H1 (cell line): ENCODE measurements at regions not wholly inside any gene's neighbourhood (a gene's known extent, or its start where the extent isn't known, plus 50 kb on each side); places are given as distances from the start of the nearest gene placed in this dataset.

Experiments
- CTCF ChIA-PET: fragments of 300-600 bp; sonication (Branson Sonifier 250); formaldehyde crosslinking; loops from one replicate; lab custom pipeline; 2021; ENCODE audit not compliant: partially characterized antibody; lab: Charles Lee
- POLR2A ChIA-PET: fragments of 300-600 bp; sonication (Branson Sonifier 250); formaldehyde crosslinking; loops from one replicate; lab custom pipeline; 2021; ENCODE audit warnings: inconsistent platforms; ENCODE audit not compliant: partially characterized antibody; lab: Charles Lee
- DNase-seq, 2 experiments: peaks; one replicate each; pipeline versions ENCODE4 v3.0.0 to v3.0.0-alpha.2; 2010 to 2022; ENCODE audit warnings: low spot score in 2 of 2, low read depth in 1 of 2, mixed read lengths in 1 of 2
- FAIRE-seq: peaks from 2 replicates; lab custom pipeline; 2011; peaks lifted over from hg19 to GRCh38; lab: Jason Lieb, UNC
- H2AFZ ChIP-seq: 2 replicates; pipeline ENCODE4 v1.8.1; 2012; ENCODE audit warnings: low read length, inconsistent platforms
- H2AK5ac ChIP-seq: 2 replicates; pipeline ENCODE4 v1.6.1; 2013; ENCODE audit warnings: low read depth, low read length
- H2BK120ac ChIP-seq: replicated peaks from 2 replicates; pipeline ENCODE3; 2013; ENCODE audit warnings: low read depth, low read length, inconsistent platforms
- H2BK12ac ChIP-seq: 2 replicates; pipeline ENCODE4 v1.6.1; 2013; ENCODE audit warnings: low read depth, low read length
- H2BK15ac ChIP-seq: 2 replicates; pipeline ENCODE4 v1.6.1; 2013; ENCODE audit warnings: low read length
- H2BK20ac ChIP-seq: 2 replicates; pipeline ENCODE4 v1.6.1; 2013; ENCODE audit warnings: low read length
- H2BK5ac ChIP-seq: 2 replicates; pipeline ENCODE4 v1.6.1; 2013; ENCODE audit warnings: low read depth, low read length
- H3K14ac ChIP-seq: 2 replicates; pipeline ENCODE4 v1.6.1; 2013; ENCODE audit warnings: inconsistent platforms; ENCODE audit not compliant: insufficient read length
- H3K18ac ChIP-seq: 2 replicates; pipeline ENCODE4 v1.6.1; 2013; ENCODE audit warnings: low read length; ENCODE audit errors: extremely low read depth
- H3K23ac ChIP-seq: 2 replicates; pipeline ENCODE4 v1.6.1; 2013; ENCODE audit warnings: inconsistent platforms; ENCODE audit not compliant: insufficient read length
- H3K23me2 ChIP-seq: 2 replicates; pipeline ENCODE4 v1.6.1; 2013; ENCODE audit warnings: low read depth, low read length
- H3K27ac ChIP-seq: 2 replicates; pipeline ENCODE4 v1.6.1; 2011; ENCODE audit warnings: low read depth, low read length, inconsistent platforms
- H3K27me3 ChIP-seq, 4 experiments: replicated peaks in 1 of 4; 1 replicate in 1 of 4; 2 replicates in 3 of 4; pipeline versions ENCODE4 v1.6.1 to v1.8.1; 2011 to 2013; ENCODE audit warnings: low read length in 3 of 4, mild to moderate bottlenecking in 3 of 4, inconsistent platforms in 2 of 4, mixed read lengths in 2 of 4, moderate library complexity in 1 of 4; ENCODE audit not compliant: control insufficient read depth in 3 of 4, insufficient read depth in 3 of 4; ENCODE audit errors: extremely low read depth in 1 of 4
- H3K36me3 ChIP-seq, 4 experiments: 2 replicates each; pipeline versions ENCODE4 v1.6.1 to v1.8.1; 2011 to 2013; ENCODE audit warnings: mild to moderate bottlenecking in 4 of 4, low read length in 3 of 4, moderate library complexity in 2 of 4, control low read depth in 1 of 4, inconsistent platforms in 1 of 4; ENCODE audit not compliant: insufficient read depth in 4 of 4, control insufficient read depth in 2 of 4
- H3K4ac ChIP-seq: replicated peaks from 2 replicates; pipeline ENCODE3; 2013; ENCODE audit warnings: low read length, low read depth, mixed read lengths, inconsistent platforms; ENCODE audit not compliant: insufficient read length
- H3K4me1 ChIP-seq, 4 experiments: replicated peaks in 1 of 4; 1 replicate in 1 of 4; 2 replicates in 3 of 4; pipeline versions ENCODE4 v1.6.1 to v1.8.1; 2011 to 2013; ENCODE audit warnings: low read length in 3 of 4, inconsistent platforms in 2 of 4, mixed read lengths in 1 of 4; ENCODE audit not compliant: insufficient read depth in 4 of 4, control insufficient read depth in 3 of 4
- H3K4me2 ChIP-seq, 2 experiments: 2 replicates each; pipeline versions ENCODE4 v1.6.1 to v1.8.1; 2011 to 2013; ENCODE audit warnings: low read depth in 2 of 2, low read length in 2 of 2, control low read depth in 1 of 2, inconsistent platforms in 1 of 2, mild to moderate bottlenecking in 1 of 2; ENCODE audit not compliant: insufficient read depth in 1 of 2
- H3K4me3 ChIP-seq, 4 experiments: fragments of 200-600, 300-600 bp in 1 of 4; sonication (generic), shearing (Covaris generic), sonication (Bioruptor Twin) in 1 of 4; 2 replicates each; pipeline versions ENCODE4 v1.5.1 to v1.8.1; 2011 to 2016; ENCODE audit warnings: low read length in 4 of 4, low read depth in 3 of 4, control low read depth in 2 of 4, inconsistent platforms in 2 of 4, mild to moderate bottlenecking in 2 of 4, mixed read lengths in 1 of 4, moderate library complexity in 1 of 4; ENCODE audit not compliant: insufficient read depth in 2 of 4; ENCODE audit errors: extremely low read depth in 1 of 4
- H3K56ac ChIP-seq: replicated peaks from 2 replicates; pipeline ENCODE3; 2013; ENCODE audit warnings: low read depth, mild to moderate bottlenecking, mixed read lengths, low read length, inconsistent platforms; ENCODE audit not compliant: insufficient read length
- H3K79me1 ChIP-seq: 2 replicates; pipeline ENCODE4 v1.6.1; 2013; ENCODE audit warnings: low read depth, low read length, control low read depth
- H3K79me2 ChIP-seq, 2 experiments: 2 replicates each; pipeline versions ENCODE4 v1.6.1 to v1.8.1; 2012 to 2013; ENCODE audit warnings: low read length in 2 of 2, mild to moderate bottlenecking in 2 of 2, inconsistent platforms in 1 of 2; ENCODE audit not compliant: insufficient read depth in 2 of 2, control insufficient read depth in 1 of 2
- H3K9ac ChIP-seq, 4 experiments: replicated peaks in 1 of 4; 1 replicate in 1 of 4; 2 replicates in 3 of 4; pipeline versions ENCODE4 v1.6.1 to v1.8.1; 2011 to 2013; ENCODE audit warnings: low read depth in 3 of 4, low read length in 3 of 4, control low read depth in 2 of 4, mild to moderate bottlenecking in 2 of 4, moderate library complexity in 2 of 4, inconsistent platforms in 1 of 4; ENCODE audit errors: extremely low read depth in 1 of 4
- H3K9me3 ChIP-seq, 2 experiments: 2 replicates each; pipeline versions ENCODE4 v1.6.1 to v1.8.1; 2012 to 2013; ENCODE audit warnings: mild to moderate bottlenecking in 2 of 2, moderate library complexity in 2 of 2, control low read depth in 1 of 2, inconsistent platforms in 1 of 2, low read depth in 1 of 2, low read length in 1 of 2, mixed read lengths in 1 of 2; ENCODE audit not compliant: insufficient read depth in 2 of 2
- H4K20me1 ChIP-seq, 2 experiments: replicated peaks in 1 of 2; 2 replicates each; pipeline versions ENCODE3 to v1.8.1; 2011 to 2013; ENCODE audit warnings: inconsistent platforms in 2 of 2, low read length in 2 of 2, mild to moderate bottlenecking in 1 of 2; ENCODE audit not compliant: insufficient read depth in 2 of 2, control insufficient read depth in 1 of 2
- H4K5ac ChIP-seq: 2 replicates; pipeline ENCODE4 v1.6.1; 2013; ENCODE audit warnings: low read length, low read depth, mixed read lengths, inconsistent platforms; ENCODE audit not compliant: insufficient read length
- H4K8ac ChIP-seq: 2 replicates; pipeline ENCODE4 v1.8.0; 2013; ENCODE audit warnings: mild to moderate bottlenecking, moderate library complexity, low read length, inconsistent platforms; ENCODE audit not compliant: insufficient read depth; ENCODE audit errors: extremely low read depth
- H4K91ac ChIP-seq: replicated peaks from 2 replicates; pipeline ENCODE3; 2013; ENCODE audit warnings: low read length, mixed read lengths, inconsistent platforms; ENCODE audit not compliant: insufficient read length
- ATF2 ChIP-seq: IDR thresholded peaks from 2 replicates; pipeline ENCODE4 v1.6.1; 2012; ENCODE audit warnings: low read length, inconsistent platforms
- CREB1 ChIP-seq: IDR thresholded peaks from 2 replicates; pipeline ENCODE4 v1.6.1; 2012; ENCODE audit warnings: inconsistent platforms
- CTCF ChIP-seq, 3 experiments: IDR thresholded peaks; 1 replicate in 2 of 3; 2 replicates in 1 of 3; pipeline versions ENCODE4 v1.5.1 to v1.6.1; 2011; ENCODE audit warnings: low read length in 3 of 3, mild to moderate bottlenecking in 3 of 3, inconsistent platforms in 2 of 3, low read depth in 1 of 3, moderate library complexity in 1 of 3; ENCODE audit not compliant: insufficient read depth in 1 of 3; ENCODE audit errors: control extremely low read depth in 1 of 3
- POU5F1 ChIP-seq: IDR thresholded peaks from 2 replicates; pipeline ENCODE4 v1.6.1; 2011; ENCODE audit warnings: low read depth, mild to moderate bottlenecking, low read length, moderate library complexity
- RBBP5 ChIP-seq: IDR thresholded peaks from 2 replicates; pipeline ENCODE4 v1.7.1; 2012; ENCODE audit warnings: low read depth, mild to moderate bottlenecking, inconsistent platforms, low read length, moderate library complexity, borderline replicate concordance
- RNF2 ChIP-seq: fragments of 200-900, 300-1000 bp; sonication (generic); IDR thresholded peaks from 2 replicates; pipeline ENCODE4 v1.7.1; 2016; ENCODE audit warnings: borderline replicate concordance, low read depth, mild to moderate bottlenecking, antibody characterized with exemption, low read length; ENCODE audit not compliant: poor library complexity, severe bottlenecking; ENCODE audit errors: missing control alignments
- TEAD4 ChIP-seq: IDR thresholded peaks from 2 replicates; pipeline ENCODE4 v1.6.1; 2012; ENCODE audit warnings: low read depth, low read length, inconsistent platforms, mixed read lengths
- USF2 ChIP-seq: IDR thresholded peaks from 2 replicates; pipeline ENCODE4 v1.6.1; 2011; ENCODE audit warnings: low read length, improper control_type of control experiment
- WGBS, 2 experiments: shearing (Covaris generic) in 1 of 2; methylation state at CpG; one replicate each; pipeline versions ENCODE4 v1.1.6 to v1.1.7; 2013 to 2015; ENCODE audit warnings: low lambda C conversion rate in 2 of 2, mixed read lengths in 2 of 2, inconsistent platforms in 1 of 2, low coverage in 1 of 2, missing lambda C conversion rate in 1 of 2; ENCODE audit not compliant: insufficient replicate concordance in 2 of 2, insufficient coverage in 1 of 2, insufficient read length in 1 of 2; ENCODE audit errors: extremely low coverage in 1 of 2, missing lambda C conversion rate in 1 of 2; 5-methylcytosine and 5-hydroxymethylcytosine counted together

GRCh38 chr3:153649286-153649839, 471.8 kb upstream of the ARHGEF26 start:
- H3K56ac ChIP-seq: no peak overlapping the region
- no peak overlapping the region for H2BK120ac ChIP-seq
- H4K91ac ChIP-seq: no peak overlapping the region
- H3K36me3 ChIP-seq: no peaks in the 10 kb centered on the region
- H4K20me1 ChIP-seq: no peaks in the 10 kb centered on the region
- no peak overlapping the region for H3K9ac ChIP-seq
- H3K14ac ChIP-seq: no peak overlapping the region
- no peak overlapping the region for H3K4me2 ChIP-seq
- no peak overlapping the region for H2AK5ac ChIP-seq
- no peak overlapping the region for H3K27ac ChIP-seq
- H2BK12ac ChIP-seq: no peak overlapping the region
- H3K4me1 ChIP-seq: peaks cover 0 to 11% (median 0%) of the 10 kb centered on the region in 4 experiments; a peak in 1 of 7 replicates
- no peak overlapping the region for H2BK20ac ChIP-seq
- no peak overlapping the region for H2BK5ac ChIP-seq
- ChIA-PET CTCF (no interaction called here), POLR2A (no interaction called here)
- no peak for DNase-seq
- H2BK15ac ChIP-seq: no peak overlapping the region
- H3K79me2 ChIP-seq: no peaks in the 10 kb centered on the region
- no peak overlapping the region for H3K23ac ChIP-seq
- no peak for FAIRE-seq
- no peaks in the 10 kb centered on the region for H3K79me1 ChIP-seq
- H3K4ac ChIP-seq: no peak overlapping the region
- no peak overlapping the region for H4K5ac ChIP-seq
- 83% methylated on average over 2 of the region's 2 CpGs; no CpG with 5 or more reads in 1 of the 2 experiments for WGBS, 2 experiments
- no peak overlapping the region for H4K8ac ChIP-seq
- no peaks in the 10 kb centered on the region for H3K9me3 ChIP-seq
- H3K4me3 ChIP-seq: no peak overlapping the region
- no peak overlapping the region for H2AFZ ChIP-seq
- H3K23me2 ChIP-seq: no peaks in the 10 kb centered on the region
- H3K27me3 ChIP-seq: no peaks in the 10 kb centered on the region
- H3K18ac ChIP-seq: no peak overlapping the region
- TF ChIP-seq RBBP5 (no peak), ATF2 (no peak), CREB1 (no peak), POU5F1 (no peak), USF2 (no peak), TEAD4 (no peak), RNF2 (no peak), CTCF (IDR thresholded peaks at IDR 0.05; ENCODE audit: control extremely low read depth in 1 of 3, insufficient read depth in 1 of 3, low read depth in 1 of 3, low read length in 3 of 3) (no peak)
